ENCODE measurements at regions not wholly inside any gene's neighbourhood (a gene's known extent, or its start where the extent isn't known, plus 50 kb on each side); places are given as distances from the start of the nearest gene placed in this dataset.
"Not testable (repeated sequence)": the region's sequence is repeated elsewhere in the genome, so short reads cannot be mapped to it uniquely, and the experiment has no call there.

DNA sequence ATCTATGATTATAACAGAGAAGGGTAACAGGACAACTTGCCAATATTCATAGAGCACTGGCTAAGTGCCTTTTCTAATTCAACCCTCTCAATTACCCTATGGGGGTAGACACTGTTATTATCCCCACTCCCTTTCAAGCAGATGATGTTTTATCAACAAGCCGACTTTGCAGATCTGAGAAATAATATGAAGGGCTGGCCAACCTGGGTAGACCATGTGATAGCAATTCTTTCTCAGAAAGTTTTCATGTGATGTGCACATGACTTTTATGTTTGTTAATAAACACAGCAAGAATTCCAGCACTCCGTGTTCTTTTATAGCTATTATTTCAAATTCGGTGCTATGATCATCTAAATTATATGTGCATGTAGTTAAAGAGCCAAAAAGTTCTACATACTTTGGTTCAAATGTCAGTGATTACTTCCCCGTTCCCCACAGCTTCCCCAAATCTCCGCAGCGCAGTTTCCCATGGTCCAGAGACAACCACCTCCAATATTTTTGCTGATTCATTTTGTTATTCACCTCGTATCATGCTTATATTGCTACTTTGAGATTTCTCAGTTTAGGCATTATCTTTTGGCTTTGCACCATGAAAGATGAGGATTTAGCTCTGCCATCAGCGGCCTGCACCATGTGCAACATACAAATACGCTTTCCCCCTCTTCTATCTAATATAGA is 96.7 kb upstream of the GADD45A start:
- no peak for DNase-seq (ENCODE audit: low spot score)

DNA sequence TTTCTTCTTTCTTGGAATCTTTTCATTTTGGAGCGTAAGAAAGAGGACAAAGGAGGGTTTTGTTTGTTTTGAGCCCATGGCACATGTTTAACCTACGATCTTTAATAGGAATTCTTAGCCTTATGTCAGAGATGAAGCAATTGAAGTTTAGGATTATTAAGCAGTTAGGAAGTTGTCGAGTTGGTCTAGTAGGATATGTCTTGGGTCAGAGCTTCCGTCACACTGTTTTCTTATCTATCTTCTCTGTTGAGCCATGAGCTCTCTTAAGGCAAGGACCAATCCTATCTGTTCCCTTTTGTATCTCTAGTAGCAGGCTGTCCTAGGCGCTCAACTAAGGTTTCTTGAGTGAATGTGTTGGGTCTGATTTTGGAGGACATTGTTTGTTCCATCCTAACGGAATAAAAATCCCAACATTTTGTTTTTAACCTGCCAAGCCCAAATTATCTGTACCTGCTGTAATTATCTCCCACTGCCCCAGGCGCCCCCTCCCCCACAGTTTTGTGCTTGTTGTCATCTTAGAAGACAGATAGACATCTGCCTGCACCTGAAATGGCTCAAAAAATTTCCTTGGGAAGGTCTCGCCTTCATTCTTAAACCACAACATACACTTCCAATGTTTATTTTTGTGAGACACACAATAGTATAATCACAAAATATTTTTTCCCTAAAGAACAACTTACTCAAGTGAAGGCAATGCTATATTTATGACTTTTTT is 95.3 kb upstream of the GADD45A start:
- DNase-seq (ENCODE audit: low spot score): no peak

DNA sequence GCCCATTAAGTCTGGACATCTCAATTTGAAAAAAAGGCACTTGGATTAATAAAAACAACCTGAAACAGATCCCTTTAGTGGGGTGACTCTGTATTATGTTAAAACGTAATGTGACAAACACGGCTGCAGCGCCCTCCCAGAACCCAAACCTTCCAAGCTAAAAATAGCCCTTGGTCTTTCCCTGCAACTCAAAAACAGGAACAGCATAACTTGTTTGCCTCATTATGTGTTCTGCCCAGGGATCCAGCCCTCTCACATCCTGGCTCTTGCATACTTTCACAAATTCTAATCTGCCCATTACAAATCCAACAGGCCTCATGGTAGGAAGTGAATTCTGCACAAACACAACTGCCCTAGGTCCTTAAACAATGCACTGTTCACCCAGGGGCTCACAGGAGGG is 94.7 kb upstream of the GADD45A start:
- DNase-seq (ENCODE audit: low spot score): peak; percentile 64

DNA sequence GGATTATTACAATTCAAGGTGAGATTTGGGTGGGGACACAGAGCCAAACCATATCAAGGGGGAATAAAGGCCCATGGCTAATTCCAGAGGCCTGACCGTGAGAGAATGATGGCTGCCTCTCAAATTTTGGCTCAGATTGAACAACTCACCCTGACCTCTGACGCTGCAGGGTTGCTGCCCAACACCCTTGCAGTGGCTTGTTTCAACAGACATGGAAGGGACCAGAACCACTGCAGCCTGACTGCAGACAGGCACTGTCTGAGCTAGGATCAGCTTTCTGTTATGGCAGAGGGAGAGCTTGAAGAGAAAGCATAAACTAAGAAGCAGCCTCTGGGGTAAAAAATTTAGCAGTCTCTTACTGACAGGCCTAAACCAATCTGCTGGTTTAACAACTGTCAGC is 90.2 kb upstream of the GADD45A start:
- no peak for DNase-seq (ENCODE audit: low spot score)

DNA sequence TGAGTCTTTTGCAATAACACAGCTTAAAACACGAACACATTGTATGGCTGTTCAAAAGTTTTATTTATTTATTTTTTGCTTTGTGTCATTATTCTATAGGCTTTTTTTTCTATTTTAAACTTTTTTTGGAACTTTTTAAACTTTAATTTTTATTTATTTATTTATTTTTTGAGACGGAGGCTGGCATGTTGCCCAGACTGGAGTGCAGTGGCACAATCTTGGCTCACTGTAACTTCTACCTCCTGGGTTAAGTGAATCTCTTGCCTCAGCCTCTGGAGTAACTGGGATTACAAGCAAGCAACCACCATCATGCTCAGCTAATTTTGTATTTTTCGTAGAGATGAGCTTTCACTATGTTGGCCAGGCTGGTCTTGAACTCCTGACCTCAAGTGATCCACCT is 88.3 kb upstream of the GADD45A start:
- DNase-seq (ENCODE audit: low spot score): no peak

DNA sequence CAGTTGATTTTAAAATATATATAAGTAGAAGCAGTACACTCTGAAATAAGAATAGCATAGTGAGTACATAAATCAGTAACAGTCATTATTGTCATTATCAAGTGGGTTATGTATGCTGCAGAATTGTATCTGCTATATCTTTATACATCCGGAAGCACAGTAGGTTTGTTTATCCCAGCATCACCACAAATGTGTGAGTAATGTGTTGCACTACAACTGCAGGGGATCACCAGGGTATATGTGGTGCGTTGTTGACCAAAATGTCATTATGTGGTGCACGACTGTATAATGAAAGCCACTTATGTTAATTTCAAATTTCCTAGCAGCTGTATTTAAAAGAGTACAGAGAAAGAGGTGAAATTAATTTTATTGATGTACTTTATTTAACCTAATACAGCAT is 87.7 kb upstream of the GADD45A start:
- no peak for DNase-seq (ENCODE audit: low spot score)

DNA sequence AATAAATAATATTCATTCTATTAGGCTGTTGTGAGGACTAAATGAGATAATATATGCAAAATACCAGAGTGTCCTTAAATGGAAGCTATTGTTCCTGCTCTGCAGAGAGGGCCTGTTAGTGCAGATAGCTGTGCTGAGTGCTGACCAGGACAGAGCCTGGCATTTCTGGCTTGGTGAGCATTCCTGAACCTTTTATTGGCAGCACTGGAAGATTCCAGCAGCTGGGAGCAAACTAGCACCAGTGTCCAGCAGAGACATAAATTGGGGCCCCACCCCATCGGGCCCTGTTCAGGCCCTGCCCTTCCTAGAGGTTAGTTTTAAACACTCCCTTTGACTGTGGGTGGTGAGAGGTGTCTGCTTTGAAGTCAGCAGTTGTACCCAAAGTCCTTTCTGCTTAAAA is 85.9 kb upstream of the GADD45A start:
- DNase-seq (ENCODE audit: low spot score): peak; percentile 38

DNA sequence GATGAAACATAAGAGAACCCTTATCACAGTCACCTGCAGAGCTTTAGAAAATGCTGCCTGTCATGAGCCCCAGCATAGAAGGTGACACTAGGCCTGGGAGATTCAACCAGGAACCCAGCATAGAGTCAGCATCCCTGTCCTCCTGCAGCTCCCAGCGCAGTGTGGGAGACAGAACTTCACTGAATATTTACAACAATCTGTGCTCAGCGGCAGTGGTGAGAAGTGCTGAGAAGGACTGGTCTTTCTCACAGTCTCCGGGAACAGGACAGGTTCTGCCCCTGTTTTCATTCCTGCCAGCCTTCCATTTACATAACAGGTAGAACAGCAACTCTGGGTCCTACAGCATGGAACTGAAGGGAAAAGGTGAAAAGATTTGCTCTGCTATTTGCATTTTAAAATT is 83.5 kb upstream of the GADD45A start:
- no peak for DNase-seq (ENCODE audit: low spot score)

DNA sequence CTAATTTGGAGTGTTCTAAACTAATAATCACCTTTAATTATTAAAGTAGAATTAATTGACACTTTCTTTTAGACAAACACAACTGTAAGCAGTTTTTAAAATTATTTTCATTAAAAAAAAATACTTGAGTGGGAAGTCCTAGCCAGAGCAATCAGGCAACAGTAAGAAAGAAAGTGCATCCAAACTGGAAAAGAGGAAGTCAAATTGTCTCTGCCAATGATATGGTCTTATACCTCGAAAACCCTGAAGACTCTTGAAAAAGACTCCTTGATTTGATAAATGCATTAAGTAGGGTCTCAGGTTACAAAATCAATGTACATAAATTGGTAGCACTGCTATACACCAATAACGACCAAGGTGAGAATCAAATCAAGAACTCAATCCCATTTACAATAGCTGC is 83.0 kb upstream of the GADD45A start:
- DNase-seq (ENCODE audit: low spot score): no peak

DNA sequence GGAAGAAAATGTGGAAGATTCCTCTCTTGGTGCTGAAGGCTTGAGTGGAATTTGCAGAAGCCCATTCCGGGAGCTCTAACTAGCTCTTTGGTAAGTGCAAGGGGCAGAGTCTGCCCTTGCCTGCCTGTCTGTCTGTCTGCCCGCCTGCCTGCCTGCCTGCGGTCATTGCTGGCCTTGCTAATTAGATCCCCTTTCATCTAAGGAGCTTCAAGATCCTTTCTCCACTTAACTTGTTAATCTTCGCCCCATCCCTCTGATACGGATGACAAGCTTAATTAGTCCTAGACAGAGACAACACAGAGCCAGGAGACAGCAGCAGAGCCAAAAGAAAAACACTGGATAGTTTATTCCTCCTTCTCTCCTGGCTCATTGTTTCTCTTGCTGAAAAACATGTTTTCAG is 80.2 kb upstream of the GADD45A start:
- DNase-seq (ENCODE audit: low spot score): no peak

DNA sequence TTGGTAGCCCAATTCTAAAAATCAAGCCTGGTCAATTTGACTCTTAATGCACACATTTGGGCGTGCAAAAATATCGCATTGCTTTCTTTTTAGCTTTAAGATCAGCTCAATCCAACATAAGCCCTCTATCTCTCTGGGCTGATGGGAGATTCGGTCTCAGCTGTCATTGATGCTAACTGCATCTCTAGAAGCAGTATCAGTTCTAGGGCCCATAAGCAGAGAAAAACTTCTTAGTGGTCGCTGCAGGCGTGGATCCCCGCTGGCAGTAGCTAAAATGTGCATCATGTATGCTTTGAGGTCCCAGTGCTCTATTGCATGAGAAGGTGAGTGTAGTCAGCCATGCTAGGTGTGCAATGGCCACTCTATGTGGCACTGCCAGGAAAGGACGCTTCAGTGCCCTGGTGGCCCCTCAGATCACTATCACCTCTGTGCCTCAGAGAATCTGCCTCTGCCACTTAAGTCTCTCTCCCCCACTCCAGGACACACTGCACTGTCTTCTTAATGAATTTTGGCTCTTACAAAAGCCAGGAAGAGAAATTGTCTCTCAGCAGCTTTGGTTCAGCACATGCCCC is 79.7 kb upstream of the GADD45A start:
- DNase-seq (ENCODE audit: low spot score): no peak

DNA sequence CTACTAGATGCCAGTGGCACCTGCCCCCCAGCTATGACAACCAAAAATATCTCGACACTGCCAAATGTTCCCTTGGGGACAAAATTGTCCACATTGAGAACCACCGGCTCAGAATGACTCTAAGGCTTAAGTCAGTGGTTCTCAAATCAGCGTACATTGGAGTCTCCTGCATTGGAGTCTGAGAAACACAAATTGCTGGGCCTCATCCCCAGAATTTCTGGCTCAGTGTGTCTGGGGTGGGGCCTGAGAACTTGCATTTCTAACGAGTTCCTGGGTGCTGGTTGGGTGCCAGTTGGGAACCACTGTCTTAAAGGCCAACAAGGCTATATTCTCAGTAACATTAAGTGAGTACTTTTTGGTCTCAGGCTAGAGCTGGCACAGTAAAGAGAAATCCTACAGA is 77.7 kb upstream of the GADD45A start:
- no peak for DNase-seq (ENCODE audit: low spot score)

DNA sequence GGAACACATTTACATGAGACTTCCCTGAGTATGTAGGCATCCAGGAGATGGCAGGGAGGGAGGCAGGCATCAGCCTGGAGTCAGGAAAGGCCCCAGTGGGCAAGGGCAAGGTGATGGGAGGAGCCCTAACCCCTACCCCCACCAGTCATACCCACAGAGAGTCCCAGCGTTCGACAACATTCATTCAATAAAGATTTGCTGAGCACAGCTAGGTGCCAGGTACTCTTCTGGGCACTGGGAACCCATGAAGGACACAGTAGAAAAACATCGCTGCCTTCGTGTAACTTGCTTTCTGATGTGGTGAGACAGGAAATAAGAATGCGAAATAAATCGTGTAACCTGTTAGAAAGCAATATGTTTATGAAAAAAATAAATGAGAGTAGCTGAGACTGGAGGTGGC is 77.3 kb upstream of the GADD45A start:
- DNase-seq (ENCODE audit: low spot score): no peak

DNA sequence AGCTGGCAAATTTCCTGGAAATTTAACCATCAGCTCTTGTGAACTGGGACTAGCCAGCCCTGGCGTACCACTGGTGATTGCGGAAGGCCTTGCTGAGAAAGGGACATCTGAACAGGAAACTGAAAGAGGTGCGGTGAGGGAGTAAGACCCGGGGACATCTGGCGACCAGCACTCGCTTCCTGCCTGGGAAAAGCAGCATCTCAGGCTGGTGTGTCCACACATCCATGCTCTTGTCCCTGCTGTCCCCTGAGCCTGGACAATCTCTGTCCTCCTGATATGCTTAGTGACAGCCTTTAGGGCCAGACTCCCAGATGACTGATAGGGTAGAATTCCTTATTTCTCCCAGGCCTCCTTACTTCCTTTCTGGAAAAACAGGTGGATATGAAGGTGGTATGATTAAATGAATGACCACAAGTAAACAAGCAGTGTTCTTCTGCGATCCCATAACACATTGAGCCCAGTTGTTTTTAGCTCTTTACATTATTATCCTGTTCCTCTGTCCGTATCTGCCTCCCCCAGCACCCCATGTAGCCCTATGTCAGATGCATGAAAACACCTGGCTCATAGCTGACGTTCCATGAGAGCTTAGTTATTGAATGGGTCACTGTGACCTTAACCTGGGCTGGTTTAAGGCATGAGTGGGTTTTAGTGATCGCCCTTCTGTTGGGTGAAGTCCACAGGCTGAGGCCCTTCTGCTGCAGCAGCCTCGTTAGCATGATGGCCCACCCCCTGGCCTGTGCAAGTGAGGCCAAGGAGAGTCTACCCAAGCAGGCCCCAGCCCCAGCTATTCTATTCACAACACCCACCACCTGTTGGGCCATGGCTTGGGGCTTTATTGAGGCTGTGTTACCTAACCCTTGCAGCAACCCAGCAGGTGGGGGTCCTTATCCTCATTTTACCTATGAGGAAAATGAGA is 76.1 kb upstream of the GADD45A start:
- DNase-seq (ENCODE audit: low spot score): peak; percentile 26

DNA sequence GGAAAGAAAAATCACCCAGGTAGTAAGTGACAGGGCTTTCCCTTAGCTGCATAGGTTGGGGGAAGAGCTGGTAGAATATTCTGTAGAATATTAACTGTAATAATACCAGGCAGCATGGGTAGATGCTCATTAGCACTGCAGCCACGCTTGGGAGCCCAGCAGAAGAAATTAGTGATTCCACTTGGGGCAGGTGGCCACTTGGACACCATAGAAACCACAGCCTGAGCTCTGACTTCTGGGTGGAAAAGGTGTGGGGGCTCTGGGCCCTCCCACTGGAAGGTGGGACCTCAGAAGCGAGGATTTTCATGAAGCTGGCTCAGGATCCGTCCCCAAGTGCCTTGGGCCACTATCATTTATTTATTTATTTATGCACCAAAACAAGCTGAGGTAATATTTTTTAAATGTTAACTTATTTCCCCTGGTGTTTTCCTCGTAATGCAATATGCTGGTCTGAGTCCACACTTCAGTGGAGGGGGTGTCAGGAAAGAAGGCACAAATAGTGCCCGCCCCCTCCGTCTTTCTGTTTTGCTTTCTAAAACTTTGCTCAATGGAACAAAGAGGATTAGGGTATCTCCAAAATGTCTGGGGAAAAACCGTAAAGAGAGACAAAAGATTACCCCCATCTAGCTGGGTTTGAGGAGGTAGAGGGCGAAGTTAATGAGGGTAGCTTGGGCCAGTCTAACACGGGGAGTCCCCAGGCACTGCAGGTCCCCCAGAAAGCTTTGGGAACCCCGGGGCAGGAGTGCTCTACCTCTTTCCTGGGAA is 75.2 kb upstream of the GADD45A start:
- DNase-seq (ENCODE audit: low spot score): no peak

DNA sequence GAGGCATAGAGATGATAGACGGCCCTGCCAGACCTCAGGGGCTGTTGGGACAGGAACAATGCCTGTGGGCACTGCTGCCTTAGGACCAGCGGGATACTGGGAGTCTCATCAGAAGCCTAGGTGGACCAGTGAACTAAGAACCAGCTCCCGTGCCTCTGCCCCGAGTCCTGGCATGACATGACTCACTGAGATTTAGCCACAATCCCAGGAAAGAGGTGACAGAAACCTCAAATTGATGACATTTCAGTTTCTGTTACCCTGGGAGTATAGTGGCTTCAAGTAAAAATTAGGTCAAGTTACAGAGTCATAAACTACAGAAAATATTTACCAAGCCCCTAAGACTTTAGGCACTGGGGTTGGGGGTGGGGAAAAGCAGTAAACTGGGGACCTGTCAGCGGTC is 74.6 kb upstream of the GADD45A start:
- peak; percentile 12 for DNase-seq (ENCODE audit: low spot score)

DNA sequence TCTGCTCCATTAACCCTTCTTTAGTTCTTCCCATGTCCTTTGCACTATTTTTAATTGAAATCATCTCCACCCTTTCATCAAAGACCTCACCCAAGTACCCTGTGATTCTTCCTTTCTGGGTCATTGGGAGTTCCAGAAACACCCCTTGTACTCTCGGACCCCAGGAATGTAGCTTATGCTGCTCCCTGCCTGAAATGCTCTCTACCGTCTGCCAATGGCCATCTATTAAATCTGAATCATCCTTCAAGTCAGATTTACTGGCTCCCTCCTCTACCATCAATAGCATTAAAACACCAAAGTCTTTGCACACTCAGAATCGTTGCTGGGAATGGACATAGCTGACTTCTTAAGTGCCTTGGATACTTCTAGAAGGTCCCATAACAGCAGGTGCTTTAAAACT is 73.2 kb upstream of the GADD45A start:
- DNase-seq (ENCODE audit: low spot score): peak; percentile 4

DNA sequence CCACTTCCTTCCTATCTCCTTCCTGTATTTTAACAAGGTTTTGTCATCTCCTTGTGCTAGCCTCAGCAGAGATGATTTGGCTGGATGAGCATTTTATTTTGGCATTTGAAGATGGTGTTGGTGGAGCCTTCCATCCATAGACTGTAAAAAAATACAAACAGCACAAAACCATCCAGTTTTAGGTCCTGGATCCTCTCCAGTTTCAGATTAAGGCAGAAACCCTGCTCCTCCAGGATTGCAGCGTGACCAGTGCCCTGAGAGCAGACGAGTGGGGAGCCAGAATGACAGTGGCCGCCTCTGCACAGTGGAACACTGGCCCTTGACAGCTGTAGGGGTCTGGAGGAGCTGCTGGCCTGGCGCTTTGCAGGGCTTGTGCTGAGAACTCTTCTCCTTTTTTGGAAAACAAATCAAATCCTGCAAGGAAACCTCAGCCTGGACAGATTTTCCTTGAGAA is 72.2 kb upstream of the GADD45A start:
- DNase-seq (ENCODE audit: low spot score): peak; percentile 5

DNA sequence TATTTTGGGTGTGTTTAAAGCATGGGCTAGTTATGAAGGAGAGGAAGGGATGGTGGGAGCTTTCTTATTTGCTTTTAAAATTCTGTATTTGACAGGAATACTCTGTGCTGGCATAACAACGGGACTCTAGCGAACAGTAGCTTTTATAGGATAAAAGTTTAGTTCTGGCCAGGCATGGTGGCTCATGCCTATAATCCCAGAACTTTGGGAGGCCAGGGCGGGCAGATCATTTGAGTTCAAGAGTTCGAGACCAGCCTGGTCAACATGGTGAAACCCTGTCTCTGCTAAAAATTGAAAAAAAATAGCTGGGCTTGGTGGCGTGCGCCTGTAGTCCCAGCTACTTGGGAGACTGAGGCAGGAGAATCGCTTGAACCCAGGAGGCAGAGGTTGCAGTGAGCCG is 71.5 kb upstream of the GADD45A start:
- not testable (repeated sequence) for DNase-seq (ENCODE audit: low spot score)

DNA sequence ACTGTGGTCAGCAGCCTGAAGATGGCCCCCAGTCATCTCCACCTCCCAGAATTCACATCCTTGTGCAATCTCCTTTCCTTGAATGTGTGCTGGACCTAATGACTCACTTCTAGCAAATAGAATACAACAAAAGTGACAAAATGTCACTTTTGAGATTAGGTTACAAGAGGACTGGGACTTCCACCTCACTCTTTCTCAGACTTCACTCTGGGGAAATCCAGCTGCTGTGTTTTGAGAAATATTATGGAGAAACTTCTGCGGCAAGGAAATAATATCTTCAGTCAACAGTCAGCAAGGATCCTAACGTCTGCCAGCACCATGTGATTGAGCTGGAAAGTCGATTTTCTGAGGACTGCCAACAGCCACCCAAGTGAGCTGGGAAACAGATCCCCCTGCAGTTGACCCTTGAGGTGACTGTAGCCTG is 70.5 kb upstream of the GADD45A start:
- DNase-seq (ENCODE audit: low spot score): peak; percentile 42

DNA sequence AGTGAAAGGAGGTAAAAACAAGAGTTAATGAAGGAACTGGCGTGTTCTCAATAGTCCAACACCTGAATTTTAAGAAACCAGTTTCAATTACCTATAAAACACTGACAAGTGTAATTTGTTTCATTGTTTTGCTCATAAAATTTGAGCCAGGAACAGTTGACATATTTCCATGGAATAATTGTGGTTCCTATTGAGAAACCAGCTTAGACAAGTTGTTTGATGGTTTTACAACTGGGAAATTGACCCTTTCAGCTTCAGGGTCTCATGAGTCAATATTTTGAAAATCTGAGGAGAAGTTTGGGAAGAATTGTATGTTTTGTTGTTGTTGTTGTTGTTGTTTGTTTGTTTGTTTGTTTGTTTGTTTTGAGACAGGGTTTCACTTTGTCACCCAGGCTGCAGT is 69.1 kb upstream of the GADD45A start:
- DNase-seq (ENCODE audit: low spot score): no peak
